Stomach (tissue), 4 donors: ENCODE measurements at regions not wholly inside any gene's neighbourhood (a gene's known extent, or its start where the extent isn't known, plus 50 kb on each side); places are given as distances from the start of the nearest gene placed in this dataset.

ENCODE experiments used
- CTCF ChIP-seq, 7 experiments: fragments of 450-650 bp in 4 of 7; fragments of 200-600 bp in 3 of 7; sonication (generic) in 3 of 7; IDR thresholded peaks; one replicate each; pipeline ENCODE4 v1.5.1; 2016 to 2019; ENCODE audit warnings: antibody characterized with exemption in 7 of 7, control low read depth in 2 of 7, mild to moderate bottlenecking in 1 of 7
- EP300 ChIP-seq: sonication (generic); formaldehyde crosslinking; IDR thresholded peaks from one replicate; pipeline ENCODE4 v1.6.1; 2017; ENCODE audit warnings: antibody characterized with exemption

- TF ChIP-seq EP300 (no peak), CTCF (IDR thresholded peaks at IDR 0.05) (no peak)
These were observed 59.3 kb upstream of the ATRNL1 start for GRCh38 chr10:115033898-115034297.
